Stimulated activated CD4-positive, alpha-beta T cell treated with anti-CD3 and anti-CD28 coated beads, Interleukin-1b, Interleukin-23, amount 100 ng/mL, for 1 hour (primary cell): ENCODE measurements at regions not wholly inside any gene's neighbourhood (a gene's known extent, or its start where the extent isn't known, plus 50 kb on each side); places are given as distances from the start of the nearest gene placed in this dataset.
A peak's percentile ranks its signal among the peaks of the same experiment; 100 is the strongest.
"Not testable (repeated sequence)": the region's sequence is repeated elsewhere in the genome, so short reads cannot be mapped to it uniquely, and the experiment has no call there.

Source experiments
- DNase-seq, 2 donors: peaks; one replicate each; pipeline ENCODE4 v3.0.0-alpha.2; 2020; ENCODE audit warnings: low read depth in 2 of 2

DNA sequence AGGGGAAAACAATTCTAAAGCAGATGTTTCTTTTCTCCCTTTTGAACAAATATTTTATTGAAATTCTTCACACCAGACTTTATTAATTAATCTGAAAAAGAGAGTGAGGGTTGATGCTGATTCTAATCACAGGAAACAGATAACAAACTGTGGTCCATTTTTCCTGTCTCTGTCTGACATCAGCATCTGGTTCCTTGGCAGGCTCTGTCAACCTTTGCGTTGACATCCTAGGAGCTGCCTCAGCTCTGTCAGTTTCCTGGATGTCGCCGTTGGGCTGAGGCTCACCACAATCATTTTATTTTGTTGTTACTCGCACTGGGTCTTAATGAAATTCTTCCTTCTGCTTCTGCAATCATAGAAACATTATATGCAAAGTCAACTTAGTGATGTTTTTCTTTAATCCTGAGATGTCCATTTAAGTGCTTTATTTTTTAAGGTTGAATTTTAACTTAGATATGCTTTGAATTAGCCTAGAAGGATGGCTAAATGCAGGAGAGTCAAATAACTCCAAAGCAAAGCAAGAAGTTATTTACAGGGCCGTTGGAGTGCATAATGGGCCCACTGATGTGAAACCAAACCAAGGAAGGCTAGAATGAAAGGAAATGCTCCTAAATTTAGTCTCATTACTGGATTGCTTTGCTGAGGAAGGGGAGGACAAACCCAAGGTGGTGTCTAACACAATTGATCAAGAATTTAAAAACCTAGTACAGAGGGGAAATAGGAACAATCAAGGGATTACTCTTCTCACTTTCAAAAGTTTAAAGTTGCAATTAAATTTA lies 542.4 kb downstream of the FLRT2 start:
- no peak for DNase-seq

DNA sequence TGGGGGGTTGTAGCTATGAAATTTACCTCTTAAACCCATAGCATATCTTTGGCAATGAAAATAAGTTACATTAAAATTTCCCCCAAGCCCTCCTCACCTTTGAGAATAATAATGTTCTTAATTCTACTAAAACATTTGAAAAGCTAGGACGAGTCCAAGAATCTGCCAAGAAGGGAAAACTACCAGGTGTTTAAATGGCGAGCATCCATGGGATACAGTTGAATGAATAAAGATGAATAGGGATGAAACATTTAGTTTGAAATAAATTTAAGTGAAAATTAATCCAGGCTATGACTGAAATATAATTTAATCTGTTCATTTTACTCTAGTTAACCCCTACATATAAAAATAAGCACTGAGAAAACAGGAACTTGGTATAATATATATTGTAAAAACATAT lies 536.7 kb downstream of the FLRT2 start:
- no peak for DNase-seq

DNA sequence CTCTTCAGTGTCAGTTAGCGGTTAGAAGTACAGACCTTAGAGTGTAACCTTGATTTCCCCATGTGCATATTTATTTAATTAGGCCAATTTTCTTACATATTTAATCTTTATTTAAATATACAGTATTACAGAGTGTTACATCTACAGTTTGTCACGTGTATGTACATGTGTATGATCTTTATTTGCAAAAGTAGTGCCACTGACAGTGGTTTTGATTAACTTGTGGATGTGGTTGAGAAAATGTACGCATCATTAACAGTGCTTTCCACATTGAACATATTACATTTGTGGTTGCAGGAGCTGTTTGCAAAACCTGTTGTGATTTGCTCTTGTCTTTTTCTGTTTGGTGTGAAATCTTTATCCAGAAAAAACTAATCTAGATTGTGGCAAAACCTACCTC lies 535.5 kb downstream of the FLRT2 start:
- no peak for DNase-seq

DNA sequence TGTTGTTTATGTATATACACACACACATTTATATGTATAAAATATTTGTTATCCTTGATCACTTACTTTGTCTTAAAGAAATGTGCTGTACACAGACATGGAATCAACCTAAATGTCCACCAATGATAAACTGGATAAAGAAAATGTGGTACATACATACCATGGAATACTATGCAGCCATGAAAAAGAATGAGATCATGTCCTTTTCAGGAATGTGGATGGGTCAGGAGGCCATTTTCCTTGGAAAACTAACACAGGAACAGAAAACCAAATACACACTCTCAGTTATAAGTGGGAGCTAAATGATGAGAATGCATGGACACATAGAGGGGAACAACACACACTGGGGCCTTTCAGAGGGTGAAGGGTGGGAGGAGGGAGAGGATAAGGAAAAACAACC lies 534.7 kb downstream of the FLRT2 start:
- not testable (repeated sequence) for DNase-seq

DNA sequence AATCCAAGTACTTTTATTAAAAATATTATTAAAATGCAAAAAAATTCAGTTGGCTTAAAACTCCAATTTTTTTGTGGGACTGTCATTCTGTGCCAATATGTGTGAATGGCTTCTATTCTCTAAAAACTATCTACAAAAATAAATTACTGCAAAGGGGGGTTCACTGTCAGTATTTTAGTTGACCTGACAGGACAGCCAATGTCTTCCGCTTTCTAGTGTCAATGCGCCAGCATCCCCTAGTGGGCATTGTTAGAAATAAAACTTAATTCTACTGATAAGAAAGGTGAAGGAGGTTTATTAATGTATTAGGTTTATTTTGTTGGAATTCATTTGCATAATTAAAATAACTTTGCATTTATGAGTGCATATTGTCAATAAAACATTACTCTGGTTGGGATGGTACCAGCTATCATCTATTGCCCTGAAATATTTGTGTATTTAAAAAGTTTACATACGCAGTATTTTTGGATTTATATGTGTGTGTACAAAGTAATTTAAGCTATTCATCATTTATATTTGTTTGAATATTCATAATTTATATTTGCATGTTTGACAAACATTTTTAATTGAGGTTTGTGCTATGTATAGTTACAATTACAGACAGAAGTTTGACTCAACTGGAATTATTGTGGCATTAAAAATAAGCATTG lies 527.2 kb downstream of the FLRT2 start:
- DNase-seq, result no peak

DNA sequence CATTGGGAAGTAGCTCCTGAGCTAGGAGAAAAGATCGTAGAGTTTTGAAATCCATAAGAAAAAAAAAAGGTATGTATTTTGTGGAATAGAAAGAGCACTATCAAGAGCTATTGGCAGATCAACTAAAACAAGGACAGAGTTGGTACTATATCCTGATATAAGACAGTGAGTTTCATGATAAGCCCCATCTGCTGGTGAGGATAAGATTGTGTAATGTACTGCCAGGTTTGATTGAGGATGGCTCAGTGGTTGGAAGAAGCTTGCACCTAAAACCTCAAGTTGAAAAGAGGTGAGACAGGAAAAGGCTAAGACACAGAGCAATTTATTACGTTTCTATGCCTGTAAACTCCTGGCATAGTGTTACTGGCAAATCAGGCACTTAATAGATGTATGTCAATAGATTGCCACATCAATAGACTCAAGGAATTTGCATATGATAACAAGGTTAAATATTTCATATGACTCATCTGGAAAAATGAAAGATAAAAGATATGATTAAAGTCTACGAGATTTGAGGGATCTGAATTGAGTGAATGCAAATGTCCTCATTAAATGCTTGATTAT lies 525.6 kb downstream of the FLRT2 start:
- DNase-seq, result no peak

DNA sequence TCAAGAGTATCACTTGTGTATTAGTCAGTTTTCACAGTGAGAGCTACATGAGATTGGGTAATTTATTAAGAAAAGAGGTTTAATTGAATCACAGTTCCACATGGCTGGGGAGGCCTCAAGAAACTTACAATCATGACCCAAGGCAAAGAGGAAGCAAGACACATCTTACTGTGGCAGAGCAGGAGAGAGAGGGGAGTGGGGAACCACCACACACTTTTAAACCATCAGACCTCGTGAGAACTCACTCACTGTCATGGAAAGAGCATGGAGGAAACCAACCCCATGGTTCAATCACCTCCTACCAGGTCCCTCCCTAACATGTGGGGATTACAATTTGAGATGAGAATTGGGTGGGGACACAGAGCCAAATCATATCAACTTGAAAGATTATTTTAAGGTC lies 522.9 kb downstream of the FLRT2 start:
- no peak for DNase-seq

DNA sequence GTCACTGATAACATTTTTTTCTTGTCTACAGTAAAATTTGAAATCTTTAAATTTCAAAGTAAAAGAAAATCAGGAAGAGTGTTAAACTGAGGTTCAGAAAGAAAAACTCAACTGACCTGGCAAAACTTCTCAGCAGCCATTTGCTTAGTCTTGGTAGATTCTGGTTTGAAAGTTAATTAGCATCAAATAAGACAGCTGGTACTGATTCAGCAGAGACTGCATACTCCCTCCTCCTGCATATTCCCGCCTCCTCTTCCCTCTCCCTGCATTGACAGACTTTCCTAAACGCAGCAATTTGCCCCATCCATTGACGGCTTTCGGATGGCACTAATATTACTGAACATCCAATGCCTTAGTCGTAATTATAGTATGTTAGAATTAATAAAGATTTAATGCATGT lies 520.8 kb downstream of the FLRT2 start:
- no peak for DNase-seq

DNA sequence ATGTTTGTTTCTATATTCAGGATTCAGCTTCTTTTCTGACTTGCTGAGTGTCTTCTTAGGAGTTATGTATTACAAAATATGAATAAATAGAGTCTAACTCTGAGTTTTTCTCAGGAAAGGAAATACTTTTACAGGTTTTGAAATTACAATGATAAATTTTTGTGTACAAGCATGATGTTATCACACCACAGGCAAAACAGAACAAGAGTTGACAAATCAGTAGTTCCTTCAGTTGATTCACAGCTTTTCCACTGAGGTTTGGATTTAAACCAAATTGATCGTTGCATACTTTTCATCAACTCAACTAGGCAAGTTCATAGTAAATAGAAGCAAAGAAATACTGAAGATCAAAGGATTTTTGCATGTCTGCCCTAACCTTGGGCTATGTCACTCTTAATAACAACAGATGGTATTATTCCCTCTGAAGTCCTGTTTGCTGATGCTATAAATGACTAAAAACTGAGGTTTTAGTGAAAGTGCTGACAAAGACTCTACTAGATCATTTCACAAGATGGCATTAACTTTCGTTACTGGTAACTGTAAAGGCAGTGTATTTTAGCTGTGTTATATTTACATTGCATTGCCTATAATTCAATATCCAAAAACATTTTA lies 520.2 kb downstream of the FLRT2 start:
- no peak for DNase-seq

DNA sequence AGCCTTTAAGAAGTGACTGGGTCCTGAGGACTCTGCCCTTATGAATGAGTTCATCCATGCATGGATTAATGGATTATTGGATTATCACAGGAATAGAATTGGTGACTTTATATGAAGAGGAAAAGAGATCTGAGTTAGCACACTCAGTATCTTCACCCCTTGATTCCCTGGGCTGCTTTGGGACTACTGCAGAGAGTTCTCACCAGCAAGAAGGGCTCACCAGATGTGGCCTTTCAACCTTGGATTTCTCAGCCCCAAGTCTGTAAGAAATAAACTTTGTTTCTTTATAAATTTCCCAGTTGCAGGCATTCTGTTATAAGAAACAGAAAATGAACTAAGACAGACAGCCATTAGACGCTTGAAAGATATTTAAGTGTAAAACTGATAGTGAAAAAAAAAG lies 509.2 kb downstream of the FLRT2 start:
- no peak for DNase-seq

DNA sequence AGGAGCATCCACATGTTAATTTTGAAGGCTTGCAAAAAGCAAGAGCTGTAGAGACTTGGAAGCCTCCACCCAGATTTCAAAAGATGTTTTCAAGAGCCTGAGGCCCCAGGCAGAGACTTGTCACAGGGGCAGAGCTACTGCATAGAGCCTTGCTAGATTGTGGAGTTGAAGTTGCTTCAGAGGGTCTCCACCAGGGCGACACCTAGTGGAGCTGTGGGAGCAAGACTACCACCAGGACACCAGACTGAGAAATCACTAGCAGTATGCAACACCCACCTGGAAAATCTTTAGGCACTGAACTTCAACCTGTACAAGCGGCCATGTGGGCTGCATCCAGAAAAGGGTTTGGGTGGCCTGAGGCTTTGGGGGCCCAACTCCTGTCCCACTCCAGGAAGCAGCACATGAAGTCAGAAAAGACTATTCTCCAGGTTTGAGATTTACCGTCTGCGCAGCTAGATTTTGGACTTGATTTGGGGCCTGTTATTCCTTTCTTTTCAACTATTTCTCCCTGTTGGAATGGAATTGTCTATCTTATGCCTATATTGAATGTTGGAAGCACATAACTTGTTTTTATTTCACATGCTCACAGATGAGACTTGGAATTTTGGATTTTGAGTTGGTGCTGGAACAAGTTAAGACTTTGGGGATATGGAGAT lies 508.6 kb downstream of the FLRT2 start:
- DNase-seq, result peak in 1 of 2 donors; percentile 6

DNA sequence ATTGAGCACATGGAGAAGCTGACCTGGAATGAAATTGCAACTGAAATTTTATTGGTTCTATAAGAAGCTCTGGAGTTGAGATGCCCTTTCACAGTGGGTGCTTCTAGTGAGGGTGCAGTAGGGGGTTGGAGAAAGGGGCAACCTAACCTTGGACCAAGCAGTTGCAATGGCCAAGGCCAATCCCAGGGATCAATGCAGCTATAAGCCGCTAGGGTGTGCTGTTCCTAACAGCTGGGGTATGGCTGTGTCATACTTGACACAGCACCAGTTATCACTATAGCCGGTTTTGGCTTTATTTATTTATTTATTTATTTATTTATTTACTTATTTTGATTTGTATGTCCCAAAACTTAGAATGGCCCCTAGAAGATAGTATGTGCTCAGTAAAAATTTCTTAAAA lies 505.9 kb downstream of the FLRT2 start:
- DNase-seq, result no peak

DNA sequence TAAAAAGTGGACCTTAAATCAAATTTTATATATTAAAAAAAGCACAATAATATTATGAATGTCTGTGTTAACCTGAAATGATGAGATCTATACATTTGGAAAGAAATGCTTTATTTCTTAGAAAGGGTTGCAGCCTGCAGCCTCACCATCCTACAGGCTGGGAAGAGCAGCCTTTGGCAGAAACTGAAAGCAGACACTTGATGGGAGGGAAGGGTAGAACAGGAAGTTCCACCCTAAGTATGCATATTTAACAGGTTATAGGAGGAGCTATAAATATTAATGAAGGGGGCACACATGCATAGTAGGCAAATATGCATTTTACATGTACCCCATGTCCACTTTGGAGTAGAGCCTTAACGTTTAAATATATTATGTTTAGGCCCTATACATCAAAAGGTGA lies 498.0 kb downstream of the FLRT2 start:
- DNase-seq, result no peak

DNA sequence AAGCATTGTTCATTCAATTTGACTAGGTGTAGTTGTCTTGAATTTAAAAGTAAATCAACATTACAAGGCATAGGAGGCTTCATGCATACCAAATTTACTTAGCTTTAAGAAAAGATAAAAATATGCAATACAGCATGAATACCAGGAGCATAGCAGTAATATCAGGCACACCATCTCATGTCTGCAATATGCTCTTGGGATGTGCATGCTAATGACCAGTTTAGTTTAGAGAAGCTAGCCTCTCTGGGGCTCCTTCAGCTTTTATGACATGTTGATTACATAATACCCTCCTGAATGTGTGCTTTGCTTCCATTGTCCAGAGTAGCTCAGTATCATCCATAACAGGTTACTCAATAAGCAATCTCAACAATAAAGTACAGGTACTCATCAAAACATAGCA lies 497.2 kb downstream of the FLRT2 start:
- no peak for DNase-seq

DNA sequence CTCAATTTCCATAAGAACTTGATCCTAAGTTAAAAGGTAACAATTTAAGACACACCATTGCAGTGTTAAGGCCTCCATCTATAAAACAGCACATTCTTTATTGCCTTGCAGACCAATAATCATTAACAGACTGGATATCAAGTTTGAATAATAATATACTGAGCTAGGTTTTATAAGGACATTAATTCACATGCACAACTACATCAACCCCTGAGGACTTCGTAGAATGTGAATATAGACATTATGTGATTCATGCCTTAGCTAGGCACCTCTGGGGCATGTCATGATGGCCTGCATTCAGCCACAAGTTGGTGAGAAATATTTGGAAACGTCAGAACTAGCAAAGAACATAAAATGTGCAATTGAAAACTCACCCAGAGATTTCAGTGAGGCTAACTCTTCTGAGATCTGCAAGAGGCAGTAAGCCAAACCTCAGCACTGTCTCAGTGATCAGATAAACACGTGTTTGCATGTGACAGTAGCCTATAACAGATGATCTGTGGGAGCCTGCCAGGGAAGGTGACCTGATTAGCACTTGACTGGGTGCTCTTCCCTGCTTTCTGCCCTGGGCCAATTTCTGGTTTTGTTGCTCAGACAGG lies 492.2 kb downstream of the FLRT2 start:
- DNase-seq, result no peak

DNA sequence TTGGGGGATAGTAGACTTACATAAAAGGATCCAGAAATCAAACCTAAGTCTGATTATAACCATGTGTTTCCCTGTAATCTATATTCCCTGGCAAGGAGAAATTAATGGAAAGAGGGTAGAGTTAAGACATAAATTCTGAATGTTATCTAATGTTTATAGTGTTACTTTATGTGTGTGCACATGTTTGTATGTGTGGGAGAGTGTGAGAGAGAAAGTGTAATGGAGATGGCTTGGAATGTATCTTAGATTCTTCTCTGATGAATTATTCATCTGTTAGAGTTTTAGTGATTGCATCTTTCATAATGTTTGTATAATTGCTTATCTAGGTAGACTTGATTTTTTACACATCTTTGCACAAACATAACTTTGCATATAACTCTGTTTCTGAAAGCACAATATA lies 490.9 kb downstream of the FLRT2 start:
- no peak for DNase-seq

DNA sequence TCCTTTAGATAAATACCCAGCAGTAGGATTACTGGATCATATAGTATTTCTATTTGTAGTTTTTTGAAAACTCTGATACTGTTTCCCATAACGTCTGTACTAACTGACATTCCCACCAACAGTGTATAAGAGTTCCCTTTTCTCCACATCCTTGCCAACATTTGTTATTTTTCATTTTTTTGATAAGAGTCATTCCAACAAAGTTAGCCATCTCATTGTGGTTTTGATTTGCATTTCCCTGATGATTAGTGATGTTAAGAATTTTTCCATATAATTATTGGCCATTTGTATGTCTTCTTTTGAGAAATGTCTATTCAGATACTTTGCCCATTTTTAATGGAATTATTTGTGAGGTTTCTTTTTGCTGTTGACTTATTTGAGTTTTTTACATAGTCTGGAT lies 486.0 kb downstream of the FLRT2 start:
- DNase-seq, result no peak

DNA sequence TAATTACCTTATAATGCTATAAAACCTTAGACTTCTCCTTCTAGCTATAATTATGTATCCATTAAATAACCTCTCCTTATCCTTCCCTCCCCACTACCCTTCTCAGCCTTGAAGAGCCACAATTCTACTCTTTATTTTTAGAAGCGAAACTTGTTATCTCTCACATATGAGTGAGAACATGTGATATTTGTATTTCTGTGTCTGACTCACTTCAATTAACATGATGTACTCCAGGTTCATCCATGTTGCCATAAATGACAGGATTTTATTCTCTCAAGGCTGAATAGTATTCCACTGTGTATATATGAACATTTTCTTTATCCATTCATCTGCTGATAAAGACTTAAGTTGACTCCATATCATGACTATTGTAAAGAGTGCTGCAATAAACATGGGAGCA lies 485.6 kb downstream of the FLRT2 start:
- no peak for DNase-seq

DNA sequence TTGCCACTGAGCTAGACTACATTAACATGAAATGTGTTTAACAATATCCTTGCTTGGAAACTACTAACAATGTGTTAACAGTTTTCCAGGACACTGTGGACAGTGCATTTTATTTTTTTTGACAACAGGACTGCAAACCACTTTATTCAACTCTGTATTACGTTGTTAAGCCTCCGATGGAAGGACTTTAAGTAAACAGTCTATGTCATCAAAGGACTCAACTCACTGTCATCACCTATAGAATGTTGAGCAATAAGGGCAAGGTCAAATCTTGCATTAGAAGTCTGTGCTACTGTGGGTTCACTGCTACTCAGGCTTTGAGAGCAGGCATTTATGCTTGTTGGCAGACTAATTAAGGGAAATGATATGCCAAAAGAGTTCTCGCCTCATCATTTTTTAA lies 483.7 kb downstream of the FLRT2 start:
- no peak for DNase-seq

DNA sequence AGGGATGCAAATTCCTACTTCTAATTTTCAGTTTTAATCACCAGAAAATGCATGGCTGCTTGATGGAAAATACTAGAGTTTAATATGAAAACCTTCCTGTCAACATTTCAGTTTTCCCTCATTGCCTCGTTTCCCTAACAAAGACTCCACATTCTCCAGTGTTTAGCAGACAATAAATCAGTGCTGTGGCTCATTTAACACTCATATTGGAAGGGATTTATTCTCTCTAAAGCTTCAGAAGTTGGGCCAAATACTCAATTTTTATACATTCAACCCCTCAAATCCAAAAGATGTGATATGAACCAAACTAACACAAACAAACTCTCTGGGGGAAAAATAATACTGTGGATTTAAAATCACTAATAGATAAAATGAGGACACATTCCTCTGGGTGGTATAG lies 482.5 kb downstream of the FLRT2 start:
- DNase-seq, result no peak

DNA sequence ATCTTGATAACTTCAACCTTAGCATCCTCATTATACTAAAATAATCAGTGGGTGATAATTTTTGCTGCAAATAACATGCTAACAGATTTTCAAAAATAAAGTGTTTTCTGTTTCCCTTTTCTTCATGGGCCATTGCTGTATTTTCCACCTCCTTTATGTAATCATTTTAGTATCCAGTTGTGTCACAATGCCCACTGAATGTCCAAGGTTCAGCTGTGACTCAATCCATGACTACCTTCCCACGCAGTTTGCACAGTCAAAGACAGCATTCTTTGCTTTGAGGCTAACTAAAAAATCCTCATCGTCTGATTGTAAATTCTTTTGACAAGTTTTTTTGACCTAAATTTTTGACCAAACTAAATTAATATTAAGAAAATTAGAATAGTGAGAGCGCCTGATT lies 474.1 kb downstream of the FLRT2 start:
- no peak for DNase-seq

DNA sequence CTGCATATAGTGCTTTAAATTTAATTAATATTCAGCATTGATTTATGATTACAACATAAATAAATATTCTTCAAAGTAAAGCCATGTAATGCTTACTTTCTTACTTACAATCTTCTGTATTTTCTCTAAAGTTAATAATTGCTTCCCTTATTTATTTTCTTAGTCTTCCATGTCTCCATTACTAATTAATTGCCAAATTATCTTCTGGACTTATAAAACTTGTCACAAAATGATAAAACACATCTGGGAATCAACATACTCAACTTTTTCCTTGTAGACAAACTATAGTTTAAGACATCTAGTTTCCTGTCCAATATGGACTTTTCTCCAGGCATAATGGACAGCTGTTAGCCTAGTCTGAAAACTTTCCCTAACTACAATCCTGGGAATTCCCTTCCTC lies 466.6 kb downstream of the FLRT2 start:
- DNase-seq, result no peak
